ENCODE measurements at regions not wholly inside any gene's neighbourhood (a gene's known extent, or its start where the extent isn't known, plus 50 kb on each side); places are given as distances from the start of the nearest gene placed in this dataset.
A peak's percentile ranks its signal among the peaks of the same experiment; 100 is the strongest.

- intact Hi-C loops (cut with DNase I), result no loop called here
- no peaks in the 10 kb centered on the region for H3K9me3 ChIP-seq
- no peak for DNase-seq (ENCODE audit: extremely low spot score in 2 of 2)
- no peaks in the 10 kb centered on the region for H3K27me3 ChIP-seq
- H3K4me3 ChIP-seq, result no peak overlapping the region
- H3K4me1 ChIP-seq, result peaks cover 8% of the 10 kb centered on the region
- no peak overlapping the region for H3K27ac ChIP-seq
- TF ChIP-seq POLR2AphosphoS5 (IDR thresholded peaks at IDR 0.05; ENCODE audit: insufficient read depth in 1 of 2, low read depth in 1 of 2) (no peak), CTCF (IDR thresholded peaks at IDR 0.05) (no peak), POLR2A (IDR thresholded peaks at IDR 0.05) (no peak)
- H3K36me3 ChIP-seq, result no peaks in the 10 kb centered on the region
Observed at GRCh38 chr4:159046683-159047082, 56.2 kb upstream of the RAPGEF2 start.

- TF ChIP-seq POLR2A (IDR thresholded peaks at IDR 0.05) (no peak), CTCF (IDR thresholded peaks at IDR 0.05) (no peak), POLR2AphosphoS5 (IDR thresholded peaks at IDR 0.05; ENCODE audit: insufficient read depth in 1 of 2, low read depth in 1 of 2) (no peak)
- intact Hi-C loops (cut with DNase I), result no loop called here
- H3K27me3 ChIP-seq, result no peaks in the 10 kb centered on the region
- H3K4me3 ChIP-seq, result no peak overlapping the region
- no peaks in the 10 kb centered on the region for H3K36me3 ChIP-seq
- no peak for DNase-seq (ENCODE audit: extremely low spot score in 2 of 2)
- no peaks in the 10 kb centered on the region for H3K9me3 ChIP-seq
- peaks cover 8% of the 10 kb centered on the region for H3K4me1 ChIP-seq
- no peak overlapping the region for H3K27ac ChIP-seq
Observed at GRCh38 chr4:159047478-159048165, 55.3 kb upstream of the RAPGEF2 start.

- Histone ChIP-seq H3K27ac (no peak overlapping the region), H3K4me3 (peak overlapping the region in 1 of 2 donors; percentile 26), H3K27me3 (no peaks in the 10 kb centered on the region), H3K36me3 (no peaks in the 10 kb centered on the region), H3K9me3 (no peaks in the 10 kb centered on the region), H3K4me1 (peaks cover 8% of the 10 kb centered on the region)
- intact Hi-C loops (cut with DNase I), result no loop called here
- TF ChIP-seq CTCF (IDR thresholded peaks at IDR 0.05) (no peak), POLR2A (IDR thresholded peaks at IDR 0.05) (no peak), POLR2AphosphoS5 (IDR thresholded peaks at IDR 0.05; ENCODE audit: insufficient read depth in 1 of 2, low read depth in 1 of 2) (no peak)
- no peak for DNase-seq (ENCODE audit: extremely low spot score in 2 of 2)
Observed at GRCh38 chr4:159048166-159048886, 54.6 kb upstream of the RAPGEF2 start.

GRCh38 chr4:159049780-159050375 is 53.0 kb upstream of the RAPGEF2 start:
- TF ChIP-seq CTCF (IDR thresholded peaks at IDR 0.05), result no peak
- TF ChIP-seq POLR2AphosphoS5 (IDR thresholded peaks at IDR 0.05; ENCODE audit: insufficient read depth in 1 of 2, low read depth in 1 of 2), result no peak
- TF ChIP-seq POLR2A (IDR thresholded peaks at IDR 0.05), result no peak
- intact Hi-C loops (cut with DNase I), result no loop called here
- H3K27me3 ChIP-seq, result no peaks in the 10 kb centered on the region
- H3K4me1 ChIP-seq, result peaks cover 8% of the 10 kb centered on the region
- DNase-seq (ENCODE audit: extremely low spot score in 2 of 2), result no peak
- H3K36me3 ChIP-seq, result no peaks in the 10 kb centered on the region
- H3K9me3 ChIP-seq, result no peaks in the 10 kb centered on the region
- H3K27ac ChIP-seq, result no peak overlapping the region
- H3K4me3 ChIP-seq, result no peak overlapping the region

Data from vagina (tissue), 2 donors.